ENCODE measurements at regions not wholly inside any gene's neighbourhood (a gene's known extent, or its start where the extent isn't known, plus 50 kb on each side); places are given as distances from the start of the nearest gene placed in this dataset.
A peak's percentile ranks its signal among the peaks of the same experiment; 100 is the strongest.

GRCh38 chr7:84536271-84536870 lies 341.8 kb upstream of the SEMA3A start:
- ATAC-seq (ENCODE audit: low read depth) = peak; percentile 72; the same call in 1 of the 3 replicates
- Histone ChIP-seq H3K27me3 (ENCODE audit: insufficient read depth, poor library complexity, severe bottlenecking) (no peaks in the 10 kb centered on the region), H3K27ac (ENCODE audit: poor library complexity, severe bottlenecking) (no peak overlapping the region), H3K4me3 (ENCODE audit: severe bottlenecking) (no peak overlapping the region), H3K4me1 (ENCODE audit: insufficient read depth, poor library complexity, severe bottlenecking) (peaks cover 7% of the 10 kb centered on the region), H3K9me3 (ENCODE audit: severe bottlenecking) (no peaks in the 10 kb centered on the region), H3K36me3 (ENCODE audit: low read depth) (no peaks in the 10 kb centered on the region)
- no peak for TF ChIP-seq CTCF (IDR thresholded peaks at IDR 0.05; ENCODE audit: poor library complexity, severe bottlenecking)
- no peak for DNase-seq (ENCODE audit: low spot score)

- H3K27me3 ChIP-seq (ENCODE audit: insufficient read depth, poor library complexity, severe bottlenecking) = no peaks in the 10 kb centered on the region
- no peak overlapping the region for H3K27ac ChIP-seq (ENCODE audit: poor library complexity, severe bottlenecking)
- no peaks in the 10 kb centered on the region for H3K9me3 ChIP-seq (ENCODE audit: severe bottlenecking)
- H3K36me3 ChIP-seq (ENCODE audit: low read depth) = no peaks in the 10 kb centered on the region
- DNase-seq (ENCODE audit: low spot score) (no peak), ATAC-seq (ENCODE audit: low read depth) (no peak)
- H3K4me1 ChIP-seq (ENCODE audit: insufficient read depth, poor library complexity, severe bottlenecking) = peaks cover 7% of the 10 kb centered on the region
- TF ChIP-seq CTCF (IDR thresholded peaks at IDR 0.05; ENCODE audit: poor library complexity, severe bottlenecking) = no peak
- no peak overlapping the region for H3K4me3 ChIP-seq (ENCODE audit: severe bottlenecking)
Observed at GRCh38 chr7:84535580-84536270, 341.1 kb upstream of the SEMA3A start.

GRCh38 chr7:84533182-84533581 lies 338.6 kb upstream of the SEMA3A start:
- Histone ChIP-seq H3K9me3 (ENCODE audit: severe bottlenecking) (no peaks in the 10 kb centered on the region), H3K27me3 (ENCODE audit: insufficient read depth, poor library complexity, severe bottlenecking) (no peaks in the 10 kb centered on the region), H3K4me3 (ENCODE audit: severe bottlenecking) (no peak overlapping the region), H3K36me3 (ENCODE audit: low read depth) (no peaks in the 10 kb centered on the region), H3K4me1 (ENCODE audit: insufficient read depth, poor library complexity, severe bottlenecking) (peaks cover 23% of the 10 kb centered on the region), H3K27ac (ENCODE audit: poor library complexity, severe bottlenecking) (no peak overlapping the region)
- no peak for TF ChIP-seq CTCF (IDR thresholded peaks at IDR 0.05; ENCODE audit: poor library complexity, severe bottlenecking)
- ATAC-seq (ENCODE audit: low read depth) (no peak), DNase-seq (ENCODE audit: low spot score) (no peak)

GRCh38 chr7:84532196-84532595 lies 337.6 kb upstream of the SEMA3A start:
- ATAC-seq (ENCODE audit: low read depth) = no peak
- no peak for TF ChIP-seq CTCF (IDR thresholded peaks at IDR 0.05; ENCODE audit: poor library complexity, severe bottlenecking)
- Histone ChIP-seq H3K27me3 (ENCODE audit: insufficient read depth, poor library complexity, severe bottlenecking) (no peaks in the 10 kb centered on the region), H3K9me3 (ENCODE audit: severe bottlenecking) (no peaks in the 10 kb centered on the region), H3K36me3 (ENCODE audit: low read depth) (no peaks in the 10 kb centered on the region), H3K4me1 (ENCODE audit: insufficient read depth, poor library complexity, severe bottlenecking) (peaks cover 23% of the 10 kb centered on the region), H3K4me3 (ENCODE audit: severe bottlenecking) (no peak overlapping the region), H3K27ac (ENCODE audit: poor library complexity, severe bottlenecking) (no peak overlapping the region)
- no peak for DNase-seq (ENCODE audit: low spot score)

All from RWPE2 (cell line).